HG03097 (cell line): ENCODE measurements at regions not wholly inside any gene's neighbourhood (a gene's known extent, or its start where the extent isn't known, plus 50 kb on each side); places are given as distances from the start of the nearest gene placed in this dataset.
A peak's percentile ranks its signal among the peaks of the same experiment; 100 is the strongest.
"Not testable (repeated sequence)": the region's sequence is repeated elsewhere in the genome, so short reads cannot be mapped to it uniquely, and the experiment has no call there.

ENCODE experiments used
- ATAC-seq: cut with Tn5 transposase; IDR thresholded peaks from one replicate; pipeline ENCODE4 v1.9.1; 2021; ENCODE audit not compliant: unreplicated experiment, low FRiP score

GRCh38 chr5:10876996-10877395, 116.0 kb upstream of the DAP start:
- ATAC-seq, result not testable (repeated sequence)

GRCh38 chr5:10876006-10876744, 115.1 kb upstream of the DAP start:
- ATAC-seq, result no peak

GRCh38 chr5:10875201-10875768, 114.3 kb upstream of the DAP start:
- ATAC-seq, result no peak

GRCh38 chr5:10874541-10874940, 113.5 kb upstream of the DAP start:
- ATAC-seq, result no peak

- ATAC-seq, result no peak
Observed at GRCh38 chr5:10870791-10871190, 109.8 kb upstream of the DAP start.

- ATAC-seq, result no peak
Observed at GRCh38 chr5:10868956-10869355, 107.9 kb upstream of the DAP start.

GRCh38 chr5:10867389-10868303, 106.6 kb upstream of the DAP start:
- no peak for ATAC-seq

GRCh38 chr5:10866913-10867312, 105.9 kb upstream of the DAP start:
- no peak for ATAC-seq

GRCh38 chr5:10863763-10864383, 102.8 kb upstream of the DAP start:
- peak; percentile 65 for ATAC-seq

GRCh38 chr5:10862085-10862484, 101.1 kb upstream of the DAP start:
- ATAC-seq, result no peak

GRCh38 chr5:10861423-10861790, 100.4 kb upstream of the DAP start:
- no peak for ATAC-seq

GRCh38 chr5:10860645-10861422, 99.8 kb upstream of the DAP start:
- ATAC-seq, result no peak

- ATAC-seq, result no peak
Observed at GRCh38 chr5:10860196-10860543, 99.1 kb upstream of the DAP start.

- ATAC-seq, result no peak
Observed at GRCh38 chr5:10859393-10860195, 98.6 kb upstream of the DAP start.

GRCh38 chr5:10858945-10859344, 97.9 kb upstream of the DAP start:
- ATAC-seq, result no peak

- ATAC-seq, result no peak
Observed at GRCh38 chr5:10858307-10858706, 97.3 kb upstream of the DAP start.

GRCh38 chr5:10857338-10857733, 96.3 kb upstream of the DAP start:
- ATAC-seq, result no peak

GRCh38 chr5:10856683-10857337, 95.8 kb upstream of the DAP start:
- ATAC-seq, result no peak

- no peak for ATAC-seq
Observed at GRCh38 chr5:10856071-10856470, 95.0 kb upstream of the DAP start.
